DMS114 treated with DMSO at 0.1 percent for 48 hours (cell line): ENCODE measurements at regions not wholly inside any gene's neighbourhood (a gene's known extent, or its start where the extent isn't known, plus 50 kb on each side); places are given as distances from the start of the nearest gene placed in this dataset.
"Not testable (repeated sequence)": the region's sequence is repeated elsewhere in the genome, so short reads cannot be mapped to it uniquely, and the experiment has no call there.

Source experiments
- DNase-seq: peaks from one replicate; lab custom pipeline; 2025; ENCODE audit not compliant: unreplicated experiment; lab: John Stamatoyannopoulos, UW

DNA sequence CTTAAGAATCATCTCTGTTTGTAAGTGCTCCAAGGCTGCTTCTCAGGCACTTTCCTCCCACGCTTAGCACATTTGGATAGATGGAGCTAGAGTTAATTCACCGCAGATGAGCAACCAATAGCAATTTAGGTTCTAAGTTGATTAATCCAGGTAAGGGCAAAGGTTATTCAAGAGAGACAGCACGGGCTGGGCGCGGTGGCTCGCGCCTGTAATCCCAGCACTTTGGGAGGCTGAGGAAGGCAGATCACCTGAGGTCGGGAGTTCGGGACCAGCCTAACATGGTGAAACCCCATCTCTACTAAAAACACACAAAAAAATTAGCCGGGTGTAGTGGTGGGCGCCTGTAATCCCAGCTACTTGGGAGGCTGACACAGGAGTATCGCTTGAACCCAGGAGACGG, 54.5 kb upstream of the UNC13C start:
- DNase-seq: not testable (repeated sequence)

DNA sequence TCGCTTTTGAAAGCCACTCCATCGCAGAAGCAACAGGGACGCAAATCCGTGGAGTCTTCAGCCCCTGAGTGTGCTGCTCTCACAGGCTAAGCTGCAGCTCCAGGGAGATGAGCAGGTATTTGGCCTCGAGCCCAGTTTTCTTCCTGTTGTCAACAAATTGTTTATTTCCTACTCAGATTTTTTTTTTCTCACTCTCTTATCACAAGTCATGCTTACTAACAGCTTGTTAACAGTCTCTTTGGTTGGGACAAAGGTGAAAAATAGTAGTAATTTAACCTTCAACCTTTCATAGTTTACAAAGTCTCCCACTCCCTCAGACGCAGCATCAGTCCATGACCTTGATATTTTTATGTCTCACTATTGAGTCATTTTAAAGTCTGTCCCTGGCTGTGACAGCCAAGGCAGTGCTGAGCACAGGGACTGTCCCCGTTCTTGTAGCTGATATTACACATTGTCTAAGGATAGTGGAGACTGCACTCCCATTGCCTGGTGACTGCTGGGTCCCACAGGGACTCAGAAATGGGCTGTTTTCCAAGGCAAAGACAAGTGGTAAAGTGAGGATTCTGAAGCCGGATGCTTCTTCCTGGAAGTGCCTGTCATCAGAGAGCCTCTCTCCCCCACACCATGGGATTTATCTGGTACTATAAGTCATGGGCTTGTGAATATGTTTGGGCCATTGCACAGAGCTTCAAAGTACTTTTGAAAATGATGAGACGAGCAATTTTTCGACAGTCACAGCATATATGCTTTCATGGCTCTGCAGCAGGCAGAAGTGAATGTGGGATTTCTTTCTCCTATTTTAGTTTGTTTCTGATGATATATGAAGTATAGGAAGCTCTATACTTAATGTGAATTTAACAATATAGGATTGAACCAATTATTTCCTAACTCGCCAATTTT, 59.8 kb upstream of the UNC13C start:
- no peak for DNase-seq

DNA sequence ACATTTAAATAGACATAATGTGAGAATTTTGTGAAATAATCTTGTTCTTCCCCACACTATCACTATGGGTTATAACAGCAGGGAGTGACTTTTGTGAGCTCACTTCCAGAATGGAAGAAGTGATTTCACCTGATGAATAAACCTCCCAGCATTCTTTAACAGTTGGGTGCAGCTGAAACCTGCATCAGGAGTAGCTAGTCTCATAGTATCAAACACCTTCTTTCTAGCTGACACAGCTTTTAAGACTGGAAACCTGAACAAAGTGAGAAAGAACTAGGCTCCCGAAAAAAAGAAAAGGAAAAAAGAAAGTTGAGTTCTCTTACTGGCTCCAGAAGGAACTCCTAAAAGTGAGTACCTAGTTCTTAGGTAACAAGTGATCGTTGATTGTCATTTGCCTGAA, 61.1 kb upstream of the UNC13C start:
- DNase-seq: no peak

DNA sequence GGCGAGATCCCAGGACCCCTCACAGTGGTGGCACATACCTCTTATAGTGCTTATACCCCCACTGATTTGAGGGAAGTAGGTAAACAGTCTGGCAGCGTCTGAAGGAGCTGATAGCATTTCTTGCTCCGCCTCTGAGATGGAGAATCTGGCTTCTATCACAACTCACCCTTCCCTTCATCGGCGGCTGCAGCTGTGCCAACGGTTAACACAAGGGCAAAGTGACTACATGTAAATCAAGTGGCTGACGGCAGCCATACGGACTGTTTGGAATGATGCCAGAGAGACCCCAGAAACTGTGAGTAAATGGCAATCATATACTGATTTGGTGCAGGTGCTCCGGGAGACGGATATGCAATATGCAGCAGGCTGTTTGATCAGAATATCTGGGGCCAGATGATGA, 66.8 kb upstream of the UNC13C start:
- no peak for DNase-seq

DNA sequence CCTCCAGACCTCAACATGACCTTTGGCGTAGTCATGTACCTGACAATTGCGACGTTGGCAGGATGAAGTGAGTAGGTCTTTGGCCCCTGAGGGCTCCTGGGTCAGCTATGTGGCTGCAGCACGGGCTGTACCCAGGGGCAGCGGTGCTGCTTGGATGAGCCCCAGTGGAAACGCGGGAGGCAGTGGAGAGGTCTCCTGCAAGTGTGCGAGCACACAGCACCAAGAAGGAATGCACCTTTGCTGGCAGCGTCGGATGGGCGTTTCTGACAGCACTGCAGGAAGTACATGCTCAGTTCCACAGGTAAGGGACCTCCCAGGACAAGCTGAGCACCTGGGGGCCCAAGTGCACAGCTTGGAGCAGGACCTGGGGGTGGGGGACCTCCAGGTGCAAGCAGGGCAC, 67.4 kb upstream of the UNC13C start:
- DNase-seq: no peak

DNA sequence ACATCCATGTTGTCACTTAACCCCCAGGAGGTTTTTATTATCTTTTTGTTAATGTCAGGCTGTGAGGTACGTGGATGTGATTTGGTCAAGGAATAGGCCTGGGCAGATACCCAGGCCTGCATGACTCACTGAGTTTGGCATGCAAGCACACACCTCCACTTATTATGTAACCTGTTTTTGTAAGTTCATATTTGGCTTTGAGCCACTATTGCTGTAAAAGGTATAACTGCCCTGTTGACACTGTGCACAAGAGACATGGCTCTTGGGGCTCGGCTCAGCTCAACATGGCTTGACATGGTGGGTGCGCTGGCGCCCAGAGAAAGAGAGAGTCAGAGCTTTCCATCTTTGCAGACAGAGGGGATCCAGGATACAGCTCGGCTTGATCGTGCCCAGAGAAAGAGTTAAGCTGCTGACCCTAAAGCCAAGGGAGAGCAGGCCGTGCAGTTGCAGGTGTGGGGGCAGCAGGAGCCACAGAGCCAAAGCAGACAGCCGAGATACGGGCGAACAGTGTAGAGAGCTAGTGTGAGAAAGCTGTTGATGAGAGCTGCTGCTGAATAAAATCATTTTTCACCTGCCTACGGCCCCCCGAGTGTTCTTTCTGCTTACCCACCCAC, 67.9 kb upstream of the UNC13C start:
- no peak for DNase-seq

DNA sequence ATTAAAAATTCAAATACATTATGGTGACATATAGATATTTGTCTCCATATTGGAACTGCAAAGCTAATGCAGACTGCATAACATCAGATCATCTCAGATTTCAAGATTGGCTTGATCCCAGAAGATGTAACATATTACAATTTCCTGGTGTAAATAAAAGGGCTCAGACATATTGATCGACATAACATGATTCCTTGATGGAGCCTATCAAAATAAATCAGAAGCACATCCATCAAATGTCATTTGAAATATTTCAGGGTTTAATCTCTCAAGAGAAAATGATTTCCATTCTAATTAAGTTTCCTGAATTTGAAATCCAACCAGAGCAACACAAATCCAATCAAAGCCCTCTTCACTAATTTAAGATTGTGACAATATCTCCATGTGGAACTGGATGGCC, 75.1 kb upstream of the UNC13C start:
- DNase-seq: no peak

DNA sequence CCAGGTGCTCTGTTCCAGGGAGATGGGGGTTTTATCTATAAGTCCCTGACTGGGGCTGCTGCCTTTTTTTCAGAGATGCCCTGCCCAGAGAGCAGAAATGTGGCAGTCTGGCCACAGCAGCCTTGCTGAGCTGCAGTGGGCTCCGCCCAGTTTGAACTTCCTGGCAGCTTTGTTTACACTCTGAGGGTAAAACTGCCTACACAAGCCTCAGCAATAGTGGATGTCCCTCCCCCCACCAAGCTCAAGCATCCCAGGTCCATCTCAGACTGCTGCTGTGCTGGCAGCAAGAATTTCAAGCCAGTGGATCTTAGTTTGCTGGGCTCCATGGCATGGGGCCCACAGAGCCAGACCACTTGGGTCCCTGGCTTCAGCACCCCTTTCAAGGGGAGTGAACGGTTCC, 84.8 kb upstream of the UNC13C start:
- not testable (repeated sequence) for DNase-seq

DNA sequence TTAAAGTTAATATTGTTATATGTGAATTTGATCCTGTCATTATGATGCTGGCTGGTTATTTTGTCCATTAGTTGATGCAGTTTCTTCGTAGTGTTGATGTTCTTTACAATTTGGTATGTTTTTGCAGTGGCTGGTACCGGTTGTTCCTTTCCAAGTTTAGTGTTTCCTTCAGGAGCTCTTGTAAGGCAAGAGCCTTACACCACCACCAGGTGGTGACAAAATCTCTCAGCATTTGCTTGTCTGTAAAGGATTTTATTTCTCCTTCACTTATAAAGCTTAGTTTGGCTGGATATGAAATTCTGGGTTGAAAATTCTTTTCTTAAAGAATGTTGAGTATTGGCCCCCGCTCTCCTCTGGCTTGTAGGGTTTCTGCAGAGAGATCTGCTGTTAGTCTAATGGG, 86.4 kb upstream of the UNC13C start:
- not testable (repeated sequence) for DNase-seq

DNA sequence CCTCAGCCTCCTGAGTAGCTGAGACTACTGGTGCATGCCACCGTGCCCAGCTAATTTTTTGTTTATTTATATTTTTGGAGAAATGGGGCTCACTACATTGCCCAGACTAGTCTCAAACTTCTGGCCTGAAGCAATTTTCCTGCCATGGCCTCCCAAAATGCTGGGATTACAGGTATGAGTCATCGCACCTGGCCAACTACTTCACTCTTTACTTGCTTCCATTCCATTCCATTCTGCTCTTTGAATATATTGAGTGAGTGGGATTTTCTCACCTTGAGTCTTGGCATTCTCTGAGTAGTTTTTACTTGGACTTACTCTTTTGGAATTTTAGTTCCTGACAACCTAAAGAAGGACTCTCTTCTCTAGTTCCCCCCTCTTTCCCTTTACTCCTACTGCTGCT, 93.8 kb upstream of the UNC13C start:
- DNase-seq: no peak

DNA sequence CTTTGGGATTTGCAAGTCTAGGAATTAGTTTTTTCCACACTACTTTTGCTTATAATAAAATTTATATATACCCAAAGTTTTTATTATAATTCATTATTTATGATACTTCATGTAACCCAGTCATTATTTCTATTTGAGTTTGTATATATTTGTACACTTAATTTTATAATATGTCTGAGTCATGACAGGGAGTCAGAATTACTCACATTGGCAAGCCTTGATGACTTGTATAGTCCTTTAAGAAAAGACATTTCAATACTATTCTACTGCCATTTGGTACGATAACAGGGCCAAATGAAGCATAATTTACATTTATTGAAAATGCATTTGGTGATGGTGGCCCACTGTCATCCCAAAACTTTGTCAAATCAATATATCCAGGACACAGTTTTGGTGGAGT, 95.9 kb upstream of the UNC13C start:
- DNase-seq: no peak

DNA sequence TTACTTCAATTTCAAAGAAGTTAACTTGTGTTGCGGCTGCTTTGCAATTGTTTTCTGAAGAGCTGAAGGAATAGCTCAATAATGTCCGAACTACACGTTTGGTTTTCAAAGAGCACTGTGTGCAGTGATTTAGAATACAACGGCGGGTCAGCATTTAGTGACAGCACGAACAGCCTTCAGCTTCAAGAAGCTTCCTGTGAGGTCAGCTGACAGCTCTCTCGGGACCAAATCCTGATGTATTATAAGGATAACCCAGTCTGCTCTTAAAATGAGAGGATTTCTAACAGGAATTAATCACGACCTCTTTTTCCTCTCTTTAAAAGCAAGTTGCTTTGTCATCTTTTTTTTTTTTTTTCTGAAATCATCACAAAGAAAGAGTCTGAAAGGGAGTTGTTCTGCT, 97.9 kb upstream of the UNC13C start:
- no peak for DNase-seq

DNA sequence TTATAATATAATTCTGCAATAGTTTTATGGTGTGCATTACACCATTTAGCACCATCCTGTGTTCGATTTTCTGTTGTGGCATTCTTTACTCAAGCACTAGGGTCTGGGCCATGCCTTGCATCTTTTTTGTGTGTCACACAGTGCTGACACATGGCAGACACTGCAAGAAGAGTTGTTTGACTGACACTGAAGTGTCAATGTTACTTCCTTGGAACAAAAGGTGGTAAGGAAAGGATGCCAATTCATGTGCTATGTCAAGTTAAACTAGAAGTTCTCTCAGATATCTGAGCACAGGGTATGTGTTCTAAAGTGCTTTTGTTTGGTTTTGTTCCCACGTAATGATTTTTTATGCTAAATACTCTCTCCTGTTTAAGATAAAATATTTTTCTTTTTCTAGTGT, 102.5 kb upstream of the UNC13C start:
- no peak for DNase-seq

DNA sequence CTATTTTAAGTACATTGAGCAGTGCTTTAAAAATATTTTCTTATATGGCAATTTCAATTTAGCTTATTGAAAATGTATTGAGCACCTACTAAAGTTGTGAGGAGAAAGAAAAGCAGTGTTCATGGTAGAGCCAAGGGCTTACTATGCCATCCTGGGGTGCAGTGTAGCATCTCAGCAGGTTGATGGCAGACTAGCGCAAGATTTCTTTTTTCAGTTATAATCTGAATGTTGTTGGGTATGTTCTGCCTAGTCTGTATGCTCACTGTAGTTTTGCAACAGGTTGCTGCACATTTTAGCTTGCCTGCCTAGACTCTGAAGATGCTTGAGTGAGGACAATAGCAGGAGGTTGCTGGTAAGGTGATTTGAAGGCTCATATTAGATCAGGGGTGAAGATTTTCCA, 103.1 kb upstream of the UNC13C start:
- no peak for DNase-seq

DNA sequence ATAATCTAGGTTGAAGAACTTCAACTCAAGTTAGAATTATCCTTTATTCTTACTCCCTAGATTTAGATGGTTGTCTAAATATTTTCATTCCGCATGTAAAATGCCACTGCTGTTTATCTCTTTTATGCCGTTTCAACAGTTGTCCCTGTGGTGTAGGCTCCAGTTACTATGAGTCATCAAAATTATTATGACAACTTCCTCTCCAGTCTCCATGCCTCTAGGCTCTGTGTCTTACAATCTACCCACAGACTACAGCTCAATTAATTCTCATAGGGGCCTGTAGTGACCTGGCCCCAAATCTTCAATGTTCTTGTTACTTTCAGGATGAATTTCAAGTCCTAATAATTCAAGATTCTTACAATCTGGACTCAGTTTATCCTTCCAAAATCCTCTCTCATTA, 105.8 kb upstream of the UNC13C start:
- no peak for DNase-seq

DNA sequence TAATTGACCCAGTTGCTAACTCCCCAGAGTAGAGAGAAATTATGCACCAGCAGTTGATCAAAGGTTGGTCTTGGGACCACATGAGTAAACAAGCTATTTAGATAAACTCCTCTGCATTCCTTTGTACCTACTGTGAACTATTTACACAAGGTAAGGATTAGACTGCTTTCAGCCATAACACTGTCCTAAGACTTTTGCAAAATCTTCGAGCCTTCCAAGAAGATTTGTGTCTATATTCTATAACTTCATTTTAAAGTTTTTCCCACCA, 108.5 kb upstream of the UNC13C start:
- no peak for DNase-seq

DNA sequence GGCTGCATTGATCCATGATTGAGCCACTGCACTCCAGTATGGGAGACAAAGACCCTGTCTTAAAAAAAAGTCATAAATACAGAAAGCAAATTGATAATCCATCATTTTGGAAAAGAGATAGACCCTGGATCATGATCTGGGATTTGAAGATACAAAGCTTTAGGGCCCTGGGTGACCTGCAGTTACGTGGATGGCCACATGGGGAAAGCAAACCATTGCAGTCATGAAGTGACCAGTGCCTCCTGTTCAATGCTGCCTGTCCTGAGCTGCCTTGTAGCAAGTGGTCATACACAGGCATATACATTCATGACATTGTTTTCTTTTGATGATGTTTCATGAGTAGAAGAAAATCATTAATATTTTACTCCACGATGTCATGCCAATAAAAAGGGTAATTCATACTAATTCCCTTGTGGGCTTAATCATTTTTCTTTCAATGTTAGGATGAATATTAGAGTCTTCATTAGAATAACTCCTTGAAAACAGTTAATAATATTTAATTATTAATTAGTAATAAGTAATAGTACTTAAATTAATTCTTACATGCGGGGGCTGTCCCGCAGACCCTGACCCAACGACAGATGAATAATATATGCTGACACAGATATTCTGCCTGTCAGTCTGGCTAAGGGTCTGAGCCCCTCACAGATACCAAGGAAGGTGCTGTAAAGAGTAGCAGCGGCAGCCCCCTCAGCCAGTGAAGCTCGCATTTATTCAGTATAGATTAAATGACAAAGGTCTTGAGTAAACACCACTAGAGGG, 109.0 kb upstream of the UNC13C start:
- DNase-seq: no peak

DNA sequence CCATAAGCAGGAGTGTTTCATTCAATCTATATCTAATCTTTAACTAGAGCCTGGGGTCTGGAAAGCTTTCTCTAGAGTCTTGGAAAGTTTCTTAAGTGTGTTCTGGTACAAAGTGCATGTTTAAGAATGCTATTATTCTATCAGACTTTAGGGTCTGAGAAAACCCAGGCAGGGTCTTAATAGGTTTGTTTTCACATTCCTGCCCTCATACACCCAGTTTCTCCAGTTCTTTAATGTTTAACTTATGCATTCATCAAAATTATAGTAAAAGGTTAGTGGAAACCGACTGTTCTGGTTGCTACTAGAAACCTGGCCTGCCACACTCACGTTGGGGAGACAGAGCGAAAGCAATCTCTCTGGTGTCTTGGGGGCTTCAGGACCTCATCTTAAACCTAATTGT, 102.9 kb upstream of the WDR72 start:
- DNase-seq: no peak

DNA sequence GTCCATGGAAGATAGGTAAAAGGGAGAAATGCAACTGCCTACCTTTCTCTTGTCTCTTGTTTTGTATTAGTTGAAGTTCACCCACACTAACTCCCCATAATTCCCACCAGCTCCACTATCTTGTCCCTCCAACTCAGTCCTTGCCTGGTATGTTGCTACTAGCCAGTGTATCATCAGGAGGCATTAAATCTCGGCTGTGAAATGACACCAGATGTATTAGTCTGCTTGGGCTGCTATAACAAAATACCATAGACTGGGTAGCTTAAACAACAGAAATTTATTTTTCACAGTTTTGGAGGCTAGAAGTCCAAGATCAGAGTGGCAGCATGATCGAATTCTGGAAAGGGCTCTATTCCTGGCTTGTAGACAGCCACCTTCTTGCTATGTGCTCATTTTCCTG, 102.3 kb upstream of the WDR72 start:
- DNase-seq: no peak

DNA sequence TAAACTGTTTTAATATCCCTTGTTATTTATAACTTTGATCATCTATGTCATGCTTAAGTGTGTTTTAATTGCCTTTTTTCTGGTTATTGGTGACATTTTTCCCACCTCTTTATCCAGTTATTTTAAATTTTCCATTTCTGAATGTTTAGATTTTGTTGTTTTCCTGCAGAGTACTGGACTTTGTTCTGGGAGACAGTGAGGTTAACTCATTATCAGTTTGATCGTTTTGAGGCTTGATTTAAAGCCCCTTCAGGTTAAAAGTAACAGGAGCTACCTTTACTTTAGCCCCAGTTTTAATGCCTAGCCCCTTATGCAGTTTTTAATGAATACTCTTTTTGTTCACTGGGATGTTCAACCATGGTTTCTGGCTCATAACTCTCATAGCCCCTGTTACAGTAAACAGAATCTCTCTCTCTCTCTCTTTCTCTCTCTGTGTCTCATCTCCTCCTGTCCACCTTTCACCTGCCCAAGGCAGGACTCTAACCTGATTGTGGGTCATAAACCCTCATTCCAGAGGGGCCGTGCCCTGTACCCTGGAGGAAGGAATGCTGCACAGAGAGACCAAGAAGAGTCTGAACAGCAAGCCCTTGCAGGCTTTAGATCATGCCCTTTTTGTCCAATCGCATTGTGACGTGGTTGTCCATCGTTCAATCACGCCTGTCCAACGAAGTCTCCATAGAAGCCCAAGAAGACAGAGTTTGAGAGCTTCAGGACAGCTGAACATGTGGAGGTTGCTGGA, 91.8 kb upstream of the WDR72 start:
- DNase-seq: no peak

DNA sequence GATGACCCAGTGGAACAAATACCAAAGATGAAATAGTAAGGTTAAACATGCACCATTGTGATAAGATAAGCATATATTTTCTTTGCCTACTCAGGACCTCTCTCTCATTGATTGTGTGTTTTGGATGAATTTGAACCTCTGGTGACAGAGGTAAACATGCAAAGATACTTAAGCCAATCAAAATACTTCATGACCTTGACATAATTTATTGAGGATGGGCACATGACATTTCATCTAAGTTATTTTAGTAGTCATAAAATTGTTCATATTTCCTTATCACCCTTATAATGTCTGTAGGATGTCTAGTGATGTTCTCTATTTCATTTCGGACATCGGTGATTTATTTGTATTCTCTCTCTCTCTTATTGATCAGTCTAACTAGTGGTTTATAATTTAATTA, 88.3 kb upstream of the WDR72 start:
- no peak for DNase-seq

DNA sequence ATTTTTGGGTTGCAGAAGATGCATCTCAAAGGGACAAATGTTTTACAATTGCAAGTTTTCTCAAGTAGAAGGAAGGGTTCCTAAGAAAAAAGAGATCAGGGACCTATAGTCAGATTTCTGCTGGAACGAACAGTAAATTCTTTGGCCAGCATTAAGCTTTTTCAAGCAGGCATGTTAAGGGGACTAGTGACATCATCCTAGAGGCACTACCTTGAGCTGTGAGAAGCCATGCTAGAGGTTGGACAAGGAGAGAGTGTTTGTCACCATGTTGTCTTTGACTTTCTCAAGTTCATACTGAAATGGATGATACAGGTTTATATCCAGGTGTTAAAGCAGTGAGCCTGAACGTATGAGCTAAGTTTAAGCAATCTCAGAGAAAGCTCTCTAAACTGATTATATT, 85.2 kb upstream of the WDR72 start:
- DNase-seq: no peak
